GM18867 (cell line): ENCODE measurements at regions not wholly inside any gene's neighbourhood (a gene's known extent, or its start where the extent isn't known, plus 50 kb on each side); places are given as distances from the start of the nearest gene placed in this dataset.

Experiments used
- ATAC-seq: cut with Tn5 transposase; IDR thresholded peaks from one replicate; pipeline ENCODE4 v1.9.1; 2021; ENCODE audit warnings: mild to moderate bottlenecking, moderate library complexity; ENCODE audit not compliant: unreplicated experiment

DNA sequence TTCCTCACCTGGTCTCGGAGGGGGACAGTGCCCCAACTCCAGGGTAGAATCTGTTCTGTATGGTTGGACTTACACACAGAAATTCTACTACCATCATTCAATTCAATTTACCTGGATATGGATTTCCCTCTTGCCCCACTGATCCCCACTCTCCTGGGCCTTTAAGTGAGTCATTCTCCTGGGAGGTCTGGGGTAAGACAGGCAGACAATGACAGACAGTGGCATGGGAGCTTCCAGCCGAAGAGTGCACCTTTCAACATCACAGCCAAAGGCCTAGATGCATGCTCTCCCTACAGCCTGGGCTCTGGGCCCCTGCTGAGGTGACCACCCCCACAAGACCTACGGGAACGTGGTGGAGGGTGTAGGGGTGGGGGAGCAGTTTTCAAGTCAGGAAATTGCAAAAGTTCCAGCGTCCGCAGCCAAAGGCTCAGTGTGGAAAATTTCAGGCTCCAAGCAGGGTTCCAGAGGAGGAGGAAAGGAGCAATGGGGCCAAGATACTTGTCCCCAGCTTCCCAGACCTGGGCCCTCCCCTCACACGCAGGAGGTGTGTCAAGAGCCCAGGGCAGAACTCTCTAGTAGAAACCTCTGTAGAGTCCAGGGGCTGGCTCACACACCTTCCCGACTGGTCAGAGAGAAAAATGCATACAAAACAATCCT is 296.4 kb downstream of the CYP26B1 start:
- ATAC-seq: no peak

DNA sequence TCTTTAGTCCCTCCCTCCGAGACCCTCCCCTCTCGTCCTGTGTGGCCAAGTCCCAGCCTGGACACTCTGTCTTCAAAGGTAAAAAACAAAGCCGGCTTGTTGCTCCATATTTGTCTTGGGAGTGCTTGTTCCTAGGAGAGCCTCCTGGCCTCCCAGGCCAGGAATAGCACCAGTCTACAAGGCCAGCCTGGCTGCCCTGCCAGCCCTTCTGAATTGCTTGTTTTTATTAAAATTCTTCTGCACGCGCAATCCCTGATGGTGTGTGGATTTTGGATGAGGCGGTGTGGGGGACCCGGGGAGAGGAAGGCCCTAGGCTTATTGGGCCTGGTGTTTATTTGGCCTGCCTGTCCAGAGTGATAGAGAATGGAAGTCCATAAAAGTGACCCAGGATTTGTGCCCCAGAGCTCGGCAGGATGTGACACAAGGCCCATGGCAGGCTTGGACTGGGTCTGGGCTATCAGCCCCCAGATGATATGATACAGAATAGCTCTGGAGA is 297.3 kb downstream of the CYP26B1 start:
- ATAC-seq: no peak

DNA sequence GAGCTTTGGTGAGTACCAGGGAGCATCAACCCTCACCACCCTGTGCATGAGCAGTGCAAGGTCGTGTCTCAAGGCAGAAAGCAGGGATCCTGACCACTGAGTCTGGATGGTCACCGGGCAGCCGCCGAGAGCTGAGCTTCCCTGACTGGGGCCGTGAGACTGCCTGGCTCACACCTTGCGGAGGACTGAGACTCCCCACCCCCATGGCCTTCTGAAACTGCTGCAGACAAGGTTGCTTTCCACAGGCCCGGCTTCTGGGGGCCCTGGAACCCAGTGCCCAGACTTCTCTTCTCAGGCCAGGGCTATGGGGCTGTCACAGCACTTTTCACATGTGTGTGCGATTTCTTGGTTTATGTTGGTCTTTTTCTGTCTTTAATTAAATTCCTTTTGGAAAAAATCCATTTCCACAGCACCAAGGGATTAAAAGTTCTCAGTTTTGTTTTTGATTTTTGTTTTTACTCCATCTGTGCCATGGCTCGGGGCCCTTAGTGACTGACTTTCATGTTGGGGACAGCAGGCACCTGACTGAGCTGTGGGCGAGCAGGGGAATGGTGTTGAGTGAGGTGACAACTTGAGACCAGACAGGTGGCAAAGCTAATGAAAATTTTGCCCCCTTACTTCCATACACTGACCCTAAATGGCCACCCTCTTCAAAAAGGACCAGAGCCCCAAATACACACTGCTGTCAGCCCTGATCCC is 297.9 kb downstream of the CYP26B1 start:
- ATAC-seq: no peak

DNA sequence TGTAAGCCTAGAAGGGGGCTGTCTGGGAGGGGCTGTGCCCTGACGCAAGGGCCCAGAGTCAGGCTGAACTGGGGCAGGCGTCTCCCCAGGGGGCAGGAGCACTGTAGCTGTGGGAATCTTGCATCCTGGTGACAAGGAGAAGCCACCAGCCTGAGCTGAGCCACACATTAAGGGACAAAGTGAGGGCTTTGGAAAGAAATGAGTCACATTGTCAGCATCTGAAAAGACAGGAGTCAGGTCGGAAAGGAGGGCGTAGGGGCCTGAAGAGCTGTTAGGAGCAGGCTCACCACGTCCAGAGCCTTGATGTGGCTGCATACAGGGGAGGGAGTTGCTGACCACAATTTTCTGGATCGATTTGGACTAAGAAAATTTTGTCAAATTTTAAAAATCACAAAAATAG is 298.6 kb downstream of the CYP26B1 start:
- ATAC-seq: no peak

GRCh38 chr2:71846669-71847291 is 300.9 kb downstream of the CYP26B1 start:
- ATAC-seq: no peak

DNA sequence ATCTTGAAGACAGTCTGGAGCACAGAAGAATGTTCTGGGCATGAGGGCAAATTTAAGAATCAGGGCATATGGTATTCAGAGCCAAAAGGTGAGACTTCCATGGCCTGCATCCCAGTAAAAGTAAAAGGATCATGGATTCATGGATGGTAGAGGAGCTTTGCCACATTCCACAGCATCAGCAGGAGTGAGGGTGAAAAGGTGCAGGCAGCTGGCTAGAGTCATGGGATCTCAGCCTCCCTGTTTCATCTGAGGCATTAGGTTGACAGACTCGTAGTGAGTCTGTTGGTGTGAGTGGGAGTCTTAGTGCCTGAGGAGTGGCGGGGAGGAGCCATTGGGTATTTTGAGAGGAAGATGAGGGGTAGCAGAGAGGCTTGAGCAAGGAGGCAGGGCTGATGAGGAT is 301.6 kb downstream of the CYP26B1 start:
- ATAC-seq: no peak

GRCh38 chr2:71844967-71845366 is 302.7 kb downstream of the CYP26B1 start:
- ATAC-seq: no peak

GRCh38 chr2:71843391-71843850 is 304.2 kb downstream of the CYP26B1 start:
- no peak for ATAC-seq

- ATAC-seq: no peak
Observed at GRCh38 chr2:71842744-71843143, 304.9 kb downstream of the CYP26B1 start.

DNA sequence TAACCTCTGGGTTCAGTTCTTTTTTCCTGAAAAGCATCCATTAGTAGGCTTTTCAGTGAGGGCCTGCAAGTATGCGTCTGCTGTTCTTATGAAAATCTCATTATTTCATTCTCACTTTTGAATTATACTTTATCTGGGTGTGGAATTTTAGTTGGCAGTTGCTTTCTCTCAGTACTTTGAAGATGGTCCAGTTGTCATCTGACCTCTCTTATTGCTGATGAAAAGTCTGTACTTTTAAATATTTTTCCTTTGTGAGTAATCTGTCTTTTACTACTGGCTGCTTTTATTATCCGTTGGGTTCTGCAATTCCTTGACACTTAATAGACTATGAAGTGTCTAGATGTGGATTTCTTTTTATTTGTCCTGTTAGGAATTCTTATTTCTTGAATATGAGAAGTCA is 307.8 kb downstream of the CYP26B1 start:
- ATAC-seq: no peak

DNA sequence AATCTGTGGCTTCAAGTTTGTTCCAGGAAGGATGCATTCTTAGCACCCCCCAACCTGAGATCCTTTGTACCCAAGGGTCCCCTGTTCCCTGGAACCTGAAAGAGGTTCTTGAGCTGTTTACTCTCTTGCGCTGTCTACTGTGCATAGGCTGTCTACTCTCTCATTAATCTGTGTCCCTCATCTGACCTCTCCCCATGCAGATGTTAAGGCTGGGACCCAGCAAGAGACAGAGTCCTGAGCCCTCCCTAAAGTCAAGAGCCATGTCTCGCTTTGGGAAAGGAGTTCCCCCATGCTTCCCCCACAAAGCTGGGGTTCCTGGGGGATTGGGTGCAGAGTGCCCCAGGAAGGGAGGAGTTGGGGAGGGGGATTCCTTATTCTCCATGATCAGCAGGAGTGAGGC is 312.9 kb downstream of the CYP26B1 start:
- ATAC-seq: no peak

- ATAC-seq: no peak
Observed at GRCh38 chr2:71833855-71834560, 313.7 kb downstream of the CYP26B1 start.

- no peak for ATAC-seq
Observed at GRCh38 chr2:71833272-71833671, 314.4 kb downstream of the CYP26B1 start.

GRCh38 chr2:71832844-71833243 is 314.8 kb downstream of the CYP26B1 start:
- ATAC-seq: no peak

DNA sequence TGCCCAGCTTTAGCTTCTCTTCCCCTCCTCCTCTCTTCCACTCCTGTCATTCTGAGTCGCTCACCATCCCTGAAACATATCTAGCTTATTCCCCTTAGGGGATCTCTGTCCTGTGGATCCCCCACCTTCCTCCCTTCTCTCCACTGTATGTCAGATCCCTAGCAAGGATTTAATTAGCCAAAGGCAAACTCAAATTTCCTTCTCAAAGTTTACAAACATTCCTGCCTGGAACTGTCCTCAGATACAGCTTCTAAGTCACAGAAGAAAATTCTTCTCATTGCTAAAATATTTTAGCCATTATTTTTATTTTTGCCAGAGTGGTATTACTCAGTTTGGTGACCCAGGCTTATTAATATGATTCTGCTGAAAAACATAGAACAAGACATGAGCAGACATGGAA is 315.3 kb downstream of the CYP26B1 start:
- no peak for ATAC-seq

DNA sequence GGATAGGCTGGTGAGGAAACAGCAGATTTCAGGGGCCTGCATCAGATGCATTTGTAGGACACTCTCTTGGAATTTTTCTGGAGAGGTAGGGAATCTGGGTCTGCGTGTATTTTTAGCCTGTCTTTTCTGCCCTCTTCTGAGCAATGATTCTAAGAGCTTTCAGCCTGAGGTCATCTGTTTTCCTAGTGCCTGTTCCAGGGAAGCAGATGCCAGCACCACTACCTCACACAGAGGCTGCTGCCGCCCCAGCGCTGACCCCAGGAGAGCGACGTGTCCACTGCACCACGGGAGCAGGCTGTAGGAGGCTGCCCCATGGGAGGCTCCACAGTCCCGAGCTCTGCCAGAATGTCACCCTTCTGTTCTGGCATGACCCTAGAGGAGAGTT is 316.5 kb downstream of the CYP26B1 start:
- no peak for ATAC-seq

GRCh38 chr2:71830497-71831192 is 317.0 kb downstream of the CYP26B1 start:
- no peak for ATAC-seq

GRCh38 chr2:71829008-71829407 is 318.7 kb downstream of the CYP26B1 start:
- no peak for ATAC-seq

- no peak for ATAC-seq
Observed at GRCh38 chr2:71827973-71828372, 319.7 kb downstream of the CYP26B1 start.

DNA sequence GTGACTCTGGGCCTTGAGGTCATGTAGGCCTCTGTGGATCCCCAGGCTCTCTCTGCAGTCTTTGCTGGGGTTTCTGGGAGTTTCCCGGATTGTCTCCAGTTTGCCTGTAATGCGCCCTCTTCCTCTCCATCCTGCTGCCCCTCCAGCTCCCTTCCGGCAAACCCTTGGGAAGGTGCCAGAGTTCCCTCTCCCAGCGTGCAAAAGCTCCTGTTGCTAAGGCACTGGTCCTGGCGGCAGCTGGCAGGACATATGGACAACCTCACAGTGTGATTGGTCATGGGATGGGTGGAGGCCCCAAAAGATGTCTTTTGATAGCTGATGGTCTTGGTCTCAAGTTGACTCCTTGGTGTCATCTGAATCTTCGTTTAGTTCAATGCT is 320.1 kb downstream of the CYP26B1 start:
- no peak for ATAC-seq
